ENCODE measurements at regions not wholly inside any gene's neighbourhood (a gene's known extent, or its start where the extent isn't known, plus 50 kb on each side); places are given as distances from the start of the nearest gene placed in this dataset.

GRCh38 chr7:19437446-19437845, 271.4 kb downstream of the POLR1F start:
- no peak for DNase-seq

GRCh38 chr7:19427944-19428343, 280.9 kb downstream of the POLR1F start:
- DNase-seq = no peak

GRCh38 chr7:19421861-19422260, 276.6 kb upstream of the FERD3L start:
- DNase-seq = no peak

- DNase-seq = no peak
Measured at GRCh38 chr7:19417231-19417630, 272.0 kb upstream of the FERD3L start.

- DNase-seq = no peak
Measured at GRCh38 chr7:19415123-19415522, 269.9 kb upstream of the FERD3L start.

- DNase-seq = no peak
Measured at GRCh38 chr7:19413443-19413965, 268.3 kb upstream of the FERD3L start.

- no peak for DNase-seq
Measured at GRCh38 chr7:19410691-19411090, 265.5 kb upstream of the FERD3L start.

- DNase-seq = no peak
Measured at GRCh38 chr7:19410106-19410505, 264.9 kb upstream of the FERD3L start.

GRCh38 chr7:19408706-19409220, 263.5 kb upstream of the FERD3L start:
- no peak for DNase-seq

- no peak for DNase-seq
Measured at GRCh38 chr7:19407270-19407669, 262.0 kb upstream of the FERD3L start.

GRCh38 chr7:19405541-19405940, 260.3 kb upstream of the FERD3L start:
- no peak for DNase-seq

- no peak for DNase-seq
Measured at GRCh38 chr7:19404912-19405329, 259.7 kb upstream of the FERD3L start.

- no peak for DNase-seq
Measured at GRCh38 chr7:19403691-19404090, 258.5 kb upstream of the FERD3L start.

- DNase-seq = no peak
Measured at GRCh38 chr7:19401461-19401860, 256.2 kb upstream of the FERD3L start.

GRCh38 chr7:19400758-19401254, 255.6 kb upstream of the FERD3L start:
- no peak for DNase-seq

GRCh38 chr7:19397911-19398310, 252.7 kb upstream of the FERD3L start:
- DNase-seq = no peak

- DNase-seq = no peak
Measured at GRCh38 chr7:19392246-19392645, 247.0 kb upstream of the FERD3L start.

GRCh38 chr7:19390795-19391194, 245.6 kb upstream of the FERD3L start:
- no peak for DNase-seq

GRCh38 chr7:19381321-19381720, 236.1 kb upstream of the FERD3L start:
- no peak for DNase-seq

GRCh38 chr7:19378345-19378714, 233.1 kb upstream of the FERD3L start:
- no peak for DNase-seq

- no peak for DNase-seq
Measured at GRCh38 chr7:19377611-19378344, 232.6 kb upstream of the FERD3L start.

GRCh38 chr7:19376538-19376937, 231.3 kb upstream of the FERD3L start:
- DNase-seq = no peak

- DNase-seq = no peak
Measured at GRCh38 chr7:19375976-19376375, 230.8 kb upstream of the FERD3L start.

GRCh38 chr7:19373334-19373733, 228.1 kb upstream of the FERD3L start:
- no peak for DNase-seq

GRCh38 chr7:19369806-19370205, 224.6 kb upstream of the FERD3L start:
- DNase-seq = no peak
